ENCODE measurements at regions not wholly inside any gene's neighbourhood (a gene's known extent, or its start where the extent isn't known, plus 50 kb on each side); places are given as distances from the start of the nearest gene placed in this dataset.

DNA sequence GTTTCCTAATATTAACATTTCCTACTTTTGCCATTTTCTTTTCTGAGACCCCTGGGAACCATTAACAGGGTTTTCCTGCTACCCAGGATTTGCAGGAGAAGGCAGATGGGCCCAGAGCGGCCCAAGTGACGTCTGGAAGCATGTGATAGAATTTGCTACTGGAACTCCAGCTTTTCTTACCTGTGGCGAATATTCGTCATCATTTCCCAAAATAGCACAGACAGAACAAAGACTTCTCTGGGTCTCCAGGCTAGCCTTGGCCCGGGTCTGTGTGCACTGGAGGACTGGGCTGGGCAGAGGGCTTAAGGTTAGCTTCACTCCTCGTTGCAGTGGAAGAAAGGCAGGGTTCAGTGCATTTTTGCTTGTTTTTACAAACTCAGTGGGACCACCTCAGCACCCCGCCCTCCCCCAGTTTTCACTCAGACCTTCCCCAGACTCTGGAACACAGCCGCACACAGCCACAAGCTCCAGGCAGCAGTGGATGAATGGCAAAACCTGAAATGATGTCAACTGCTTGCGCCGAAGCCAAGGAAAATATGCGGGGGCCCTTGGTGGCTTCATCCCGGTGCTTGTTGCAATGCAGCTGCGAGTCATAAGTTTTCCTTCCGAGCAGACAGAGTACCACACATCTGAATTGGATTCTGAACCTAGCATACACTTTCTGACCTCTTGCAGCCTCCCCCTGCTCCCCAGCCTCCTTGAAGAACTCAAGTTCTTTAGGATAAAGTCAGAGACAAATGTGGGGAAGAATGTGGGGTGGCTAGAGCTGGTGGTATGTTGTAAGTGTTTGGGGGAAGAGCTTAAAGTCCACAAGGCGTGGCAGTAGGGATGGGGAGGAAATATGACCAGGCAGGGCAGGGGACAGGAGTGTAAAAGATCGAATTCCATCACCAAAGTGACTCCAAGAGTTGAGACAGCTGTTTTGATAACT is 586.0 kb downstream of the CCDC171 start:
- no peak for TF ChIP-seq CTCF (conservative IDR thresholded peaks at IDR 0.05; ENCODE audit: low read depth, low read length)
- no peak overlapping the region for H3K9ac ChIP-seq
- no peak overlapping the region for H3K4me2 ChIP-seq
- H3K4me3 ChIP-seq (IDR thresholded peaks at IDR 0.05; ENCODE audit: insufficient read depth, low read depth, low read length): no peak overlapping the region
- no peak overlapping the region for H2AFZ ChIP-seq (ENCODE audit: low read depth)
- H3K27ac ChIP-seq: no peak overlapping the region
- no peaks in the 10 kb centered on the region for H3K4me1 ChIP-seq (ENCODE audit: low read depth, poor library complexity, severe bottlenecking)
- no peaks in the 10 kb centered on the region for H3K79me2 ChIP-seq (ENCODE audit: insufficient read depth, low read depth)
- no peaks in the 10 kb centered on the region for H4K20me1 ChIP-seq (ENCODE audit: insufficient read depth)
- H3K36me3 ChIP-seq (ENCODE audit: insufficient read depth): no peaks in the 10 kb centered on the region
- H3K27me3 ChIP-seq (ENCODE audit: insufficient read depth, low read depth): no peaks in the 10 kb centered on the region

GRCh38 chr9:16139774-16140173 is 586.9 kb downstream of the CCDC171 start:
- H3K27ac ChIP-seq: no peak overlapping the region
- H3K9ac ChIP-seq: no peak overlapping the region
- H3K4me2 ChIP-seq: no peak overlapping the region
- no peaks in the 10 kb centered on the region for H3K4me1 ChIP-seq (ENCODE audit: low read depth, poor library complexity, severe bottlenecking)
- no peaks in the 10 kb centered on the region for H3K36me3 ChIP-seq (ENCODE audit: insufficient read depth)
- no peaks in the 10 kb centered on the region for H4K20me1 ChIP-seq (ENCODE audit: insufficient read depth)
- no peaks in the 10 kb centered on the region for H3K79me2 ChIP-seq (ENCODE audit: insufficient read depth, low read depth)
- no peak overlapping the region for H3K4me3 ChIP-seq (IDR thresholded peaks at IDR 0.05; ENCODE audit: insufficient read depth, low read depth, low read length)
- H2AFZ ChIP-seq (ENCODE audit: low read depth): no peak overlapping the region
- H3K27me3 ChIP-seq (ENCODE audit: insufficient read depth, low read depth): no peaks in the 10 kb centered on the region
- TF ChIP-seq CTCF (conservative IDR thresholded peaks at IDR 0.05; ENCODE audit: low read depth, low read length): no peak

DNA sequence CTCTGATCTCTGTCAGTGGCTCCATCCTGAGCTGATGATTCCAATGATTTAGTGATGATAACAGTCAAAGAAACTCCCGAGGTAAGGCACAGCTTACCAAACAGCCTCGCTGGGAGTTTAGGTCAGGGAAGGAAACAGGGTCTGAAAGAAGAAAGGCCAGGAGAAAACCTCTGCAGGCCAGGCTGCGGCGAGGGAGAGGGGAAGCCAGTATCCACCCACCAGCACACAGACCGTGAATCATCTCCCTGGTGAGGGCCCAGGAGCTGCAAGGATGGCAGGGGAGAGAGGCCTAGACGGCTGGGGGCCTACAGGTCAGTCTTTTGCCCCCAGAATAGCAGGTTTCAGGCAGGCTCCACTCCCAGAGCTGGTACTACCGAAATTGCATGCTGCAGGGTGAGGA is 590.5 kb downstream of the CCDC171 start:
- Histone ChIP-seq H4K20me1 (ENCODE audit: insufficient read depth) (no peaks in the 10 kb centered on the region), H3K4me1 (ENCODE audit: low read depth, poor library complexity, severe bottlenecking) (no peaks in the 10 kb centered on the region), H3K36me3 (ENCODE audit: insufficient read depth) (no peaks in the 10 kb centered on the region), H3K4me3 (IDR thresholded peaks at IDR 0.05; ENCODE audit: insufficient read depth, low read depth, low read length) (no peak overlapping the region), H3K79me2 (ENCODE audit: insufficient read depth, low read depth) (no peaks in the 10 kb centered on the region), H3K9ac (no peak overlapping the region), H2AFZ (ENCODE audit: low read depth) (no peak overlapping the region), H3K27ac (no peak overlapping the region), H3K4me2 (no peak overlapping the region), H3K27me3 (ENCODE audit: insufficient read depth, low read depth) (no peaks in the 10 kb centered on the region)
- TF ChIP-seq CTCF (conservative IDR thresholded peaks at IDR 0.05; ENCODE audit: low read depth, low read length): no peak

- Histone ChIP-seq H3K27ac (no peak overlapping the region), H3K4me3 (IDR thresholded peaks at IDR 0.05; ENCODE audit: insufficient read depth, low read depth, low read length) (no peak overlapping the region)
- no peak for TF ChIP-seq CTCF (conservative IDR thresholded peaks at IDR 0.05; ENCODE audit: low read depth, low read length)
These were observed 591.4 kb downstream of the CCDC171 start for GRCh38 chr9:16143947-16144890.

More at GRCh38 chr9:16143947-16144890, 591.4 kb downstream of the CCDC171 start:
- Histone ChIP-seq H3K4me1 (ENCODE audit: low read depth, poor library complexity, severe bottlenecking) (no peaks in the 10 kb centered on the region), H3K4me2 (no peak overlapping the region), H3K9ac (no peak overlapping the region), H3K36me3 (ENCODE audit: insufficient read depth) (no peaks in the 10 kb centered on the region), H3K27me3 (ENCODE audit: insufficient read depth, low read depth) (no peaks in the 10 kb centered on the region), H4K20me1 (ENCODE audit: insufficient read depth) (no peaks in the 10 kb centered on the region), H2AFZ (ENCODE audit: low read depth) (no peak overlapping the region), H3K79me2 (ENCODE audit: insufficient read depth, low read depth) (no peaks in the 10 kb centered on the region)

Measured in KMS-11 (cell line).